Heart left ventricle (tissue), 13 donors: ENCODE measurements at regions not wholly inside any gene's neighbourhood (a gene's known extent, or its start where the extent isn't known, plus 50 kb on each side); places are given as distances from the start of the nearest gene placed in this dataset.

Experiments used
- POLR2A ChIP-seq, 2 donors: fragments of 450-650 bp; IDR thresholded peaks; one replicate each; pipeline ENCODE4 v1.6.1; 2017; ENCODE audit warnings: antibody characterized with exemption in 2 of 2, mild to moderate bottlenecking in 2 of 2, moderate library complexity in 2 of 2
- TF ChIP-seq, protein P1 (sequence below), 12 donors: fragments of 200-600 bp; sonication (generic) in 4 of 12; IDR thresholded peaks; one replicate each; pipeline versions ENCODE4 v1.5.0 to v1.8.0; 2018 to 2022; ENCODE audit warnings: antibody characterized with exemption in 12 of 12, mild to moderate bottlenecking in 5 of 12
- donor health status: ischemic (EF 13 %, LVEDD 7.1; RV severe dilation, severe dysfunction).
- donor health status: DM: no; HTN: yes; CAD: no.
- donor health status: DM: no; HTN: no; CAD: no.
- donor health status: ischemic (EF 25% LVEDD 6.9; RV normal size, moderate dysfunction).
- donor health status: ischemic (EF 25% LVEDD 5.7; RV mildly dilated, moderate dysfunction).
- donor health status: ischemic (EF 35%, LVEDD 5.7; RV mildly dilated, moderate dysfunction).
- donor health status: nonischemic (EF 11% LVEDD 7.7; RV severe dilation, severe dysfunction).
- donor health status: DM: yes; HTN: yes; CAD: no.
- donor health status: PGD.
- donor health status: ischemic (EF 29% LVEDD 5.4; RV normal size, mild dysfunction).
- donor health status: nonischemic (EF 23%, LVEDD 6.1; RV moderate dilation, normal function).

DNA sequence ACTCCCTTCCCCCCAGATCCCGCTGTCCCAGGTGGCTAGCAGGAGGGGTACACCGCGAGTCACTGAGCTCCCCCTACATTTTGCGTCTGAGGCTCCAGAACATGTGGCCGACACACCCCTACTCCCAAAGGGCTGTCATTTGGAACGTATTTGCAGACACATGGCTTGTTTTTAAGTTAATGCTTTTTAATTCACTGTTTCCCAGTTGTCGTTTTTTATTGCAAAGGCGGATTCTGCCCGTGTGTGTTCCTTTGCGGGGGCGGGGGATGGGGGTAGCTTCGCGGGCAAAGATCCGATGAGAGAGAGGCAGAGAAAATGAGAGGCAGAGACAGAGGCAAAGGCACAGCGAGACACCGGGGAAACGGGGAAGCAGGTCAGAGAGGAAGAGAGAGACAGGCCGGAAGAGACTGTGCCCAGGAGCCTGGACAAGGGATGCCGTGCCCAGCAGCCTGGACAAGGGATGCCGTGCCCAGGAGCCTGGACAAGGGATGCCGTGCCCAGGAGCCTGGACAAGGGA is 270.2 kb downstream of the FOXD2 start:
- TF ChIP-seq, protein P1, sequence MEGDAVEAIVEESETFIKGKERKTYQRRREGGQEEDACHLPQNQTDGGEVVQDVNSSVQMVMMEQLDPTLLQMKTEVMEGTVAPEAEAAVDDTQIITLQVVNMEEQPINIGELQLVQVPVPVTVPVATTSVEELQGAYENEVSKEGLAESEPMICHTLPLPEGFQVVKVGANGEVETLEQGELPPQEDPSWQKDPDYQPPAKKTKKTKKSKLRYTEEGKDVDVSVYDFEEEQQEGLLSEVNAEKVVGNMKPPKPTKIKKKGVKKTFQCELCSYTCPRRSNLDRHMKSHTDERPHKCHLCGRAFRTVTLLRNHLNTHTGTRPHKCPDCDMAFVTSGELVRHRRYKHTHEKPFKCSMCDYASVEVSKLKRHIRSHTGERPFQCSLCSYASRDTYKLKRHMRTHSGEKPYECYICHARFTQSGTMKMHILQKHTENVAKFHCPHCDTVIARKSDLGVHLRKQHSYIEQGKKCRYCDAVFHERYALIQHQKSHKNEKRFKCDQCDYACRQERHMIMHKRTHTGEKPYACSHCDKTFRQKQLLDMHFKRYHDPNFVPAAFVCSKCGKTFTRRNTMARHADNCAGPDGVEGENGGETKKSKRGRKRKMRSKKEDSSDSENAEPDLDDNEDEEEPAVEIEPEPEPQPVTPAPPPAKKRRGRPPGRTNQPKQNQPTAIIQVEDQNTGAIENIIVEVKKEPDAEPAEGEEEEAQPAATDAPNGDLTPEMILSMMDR (IDR thresholded peaks at IDR 0.05) = no peak
- no peak for TF ChIP-seq POLR2A (IDR thresholded peaks at IDR 0.05)
